GM04504 (cell line): ENCODE measurements at regions not wholly inside any gene's neighbourhood (a gene's known extent, or its start where the extent isn't known, plus 50 kb on each side); places are given as distances from the start of the nearest gene placed in this dataset.
"Not testable (repeated sequence)": the region's sequence is repeated elsewhere in the genome, so short reads cannot be mapped to it uniquely, and the experiment has no call there.

Source experiments
- DNase-seq: peaks from one replicate; pipeline ENCODE4 v3.0.0-alpha.2; 2012; ENCODE audit warnings: low read depth

GRCh38 chr9:41018948-41019347 is 109.5 kb downstream of the FOXD4L6 start:
- not testable (repeated sequence) for DNase-seq

- DNase-seq: not testable (repeated sequence)
These were observed 111.8 kb downstream of the FOXD4L6 start for GRCh38 chr9:41016699-41017098.

DNA sequence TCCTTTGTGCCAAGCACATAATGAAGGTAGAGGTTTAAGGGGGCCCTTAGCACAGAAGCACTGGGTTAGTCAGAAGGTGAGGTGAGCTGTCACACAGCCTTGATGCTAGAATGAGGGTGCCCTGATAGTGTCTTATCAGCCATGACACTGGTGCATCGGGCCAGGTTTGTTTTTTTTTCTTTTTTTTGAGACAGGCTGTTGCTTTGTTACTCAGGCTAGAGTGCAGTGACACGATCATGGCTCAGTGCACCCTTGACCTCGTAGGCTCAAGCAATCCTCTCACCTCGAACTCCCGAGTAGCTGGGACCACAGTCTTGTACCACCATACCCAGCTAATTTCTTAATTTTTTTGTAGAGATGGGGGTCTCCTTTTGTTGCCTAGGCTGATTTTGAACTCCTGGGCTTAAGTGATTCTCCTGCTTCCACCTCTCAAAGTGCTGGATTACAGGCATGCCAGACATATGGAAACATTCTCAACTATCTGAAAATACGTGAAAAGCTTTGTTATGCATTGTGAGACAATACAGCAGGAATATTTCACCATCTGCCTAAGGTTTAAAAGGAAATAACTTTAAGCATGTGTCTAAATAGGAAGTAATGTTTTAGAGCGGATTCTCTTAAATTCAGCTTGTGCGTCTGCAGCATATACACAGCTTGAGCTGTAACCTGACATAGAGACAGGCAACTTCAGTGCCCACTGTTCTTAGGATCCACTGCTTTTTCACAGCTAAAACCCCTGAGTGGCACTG is 128.4 kb downstream of the FOXD4L6 start:
- not testable (repeated sequence) for DNase-seq

DNA sequence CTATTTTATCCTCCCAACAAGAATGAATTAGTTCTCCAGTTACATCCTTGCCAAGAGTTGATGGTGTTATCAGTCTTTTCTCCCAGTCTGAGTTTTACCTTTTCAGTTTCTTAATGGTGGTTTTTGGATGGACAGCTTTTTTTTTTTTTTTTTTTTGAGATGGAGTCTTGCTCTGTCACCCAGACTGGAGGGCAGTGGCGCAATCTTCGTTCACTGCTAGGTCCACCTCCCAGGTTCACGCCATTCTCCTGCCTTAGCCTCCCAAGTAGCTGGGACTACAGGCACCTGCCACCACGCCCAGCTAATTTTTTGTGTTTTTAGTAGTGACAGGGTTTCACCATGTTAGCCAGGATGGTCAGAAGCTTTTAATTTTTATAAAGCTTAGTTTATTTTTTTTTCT is 133.0 kb downstream of the FOXD4L6 start:
- not testable (repeated sequence) for DNase-seq

DNA sequence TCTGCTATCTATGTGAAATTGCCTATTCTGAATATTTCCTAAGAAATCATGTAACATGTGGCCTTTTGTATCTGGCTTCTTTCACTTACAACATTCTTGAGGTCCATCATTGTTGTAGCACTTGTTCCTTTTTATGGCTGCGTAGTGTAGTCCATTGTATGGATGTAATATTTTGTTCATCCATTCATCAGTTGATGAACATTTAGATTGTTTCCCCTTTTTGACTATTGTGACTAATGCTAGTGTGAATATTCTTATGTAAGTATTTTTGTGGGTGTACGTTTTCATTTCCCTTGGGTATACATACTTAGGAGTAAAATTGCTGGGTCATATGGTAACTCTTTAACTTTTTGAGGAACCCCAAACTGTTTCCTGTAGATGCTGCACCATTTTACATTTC is 134.6 kb downstream of the FOXD4L6 start:
- not testable (repeated sequence) for DNase-seq

- DNase-seq: not testable (repeated sequence)
These were observed 135.1 kb downstream of the FOXD4L6 start for GRCh38 chr9:40993375-40993774.

GRCh38 chr9:40992472-40992821 is 136.0 kb downstream of the FOXD4L6 start:
- DNase-seq: not testable (repeated sequence)

DNA sequence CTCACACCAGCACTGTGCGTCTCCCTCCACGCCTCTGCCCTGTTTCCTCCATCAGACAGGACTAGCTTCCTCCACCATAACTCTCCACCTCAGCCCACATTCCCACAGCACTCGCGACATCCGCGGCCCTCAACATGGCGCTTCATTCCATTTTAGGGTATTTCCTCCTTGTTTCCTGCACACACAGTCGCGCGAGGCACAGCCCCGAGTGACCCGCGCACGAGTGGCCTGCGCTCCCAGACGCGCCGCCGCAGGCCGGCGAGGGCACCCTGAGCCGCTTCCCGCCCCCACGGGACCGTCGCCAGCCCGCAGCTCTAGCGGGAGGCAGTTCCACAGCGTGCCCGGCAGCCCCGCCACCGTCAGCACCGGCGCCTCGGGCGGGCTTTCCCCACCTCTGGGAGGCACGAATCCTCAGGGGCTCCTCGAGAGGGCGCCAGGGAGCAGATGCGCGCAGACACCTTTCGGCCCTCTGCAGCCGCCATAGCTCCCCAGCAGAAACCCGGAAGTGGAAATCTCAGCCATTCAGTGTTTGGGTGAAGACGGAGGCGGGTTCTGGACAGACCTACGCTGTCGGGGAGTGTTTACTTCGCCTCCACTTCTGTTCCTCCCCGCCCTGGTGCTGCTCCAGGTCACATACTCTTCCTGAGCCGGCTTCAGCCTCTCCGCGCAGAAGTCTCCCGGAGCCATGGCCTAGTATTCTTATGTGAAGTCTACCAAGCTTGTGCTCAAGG is 136.6 kb downstream of the FOXD4L6 start:
- peak; percentile 98 for DNase-seq

- DNase-seq: not testable (repeated sequence)
These were observed 137.3 kb downstream of the FOXD4L6 start for GRCh38 chr9:40991100-40991740.

DNA sequence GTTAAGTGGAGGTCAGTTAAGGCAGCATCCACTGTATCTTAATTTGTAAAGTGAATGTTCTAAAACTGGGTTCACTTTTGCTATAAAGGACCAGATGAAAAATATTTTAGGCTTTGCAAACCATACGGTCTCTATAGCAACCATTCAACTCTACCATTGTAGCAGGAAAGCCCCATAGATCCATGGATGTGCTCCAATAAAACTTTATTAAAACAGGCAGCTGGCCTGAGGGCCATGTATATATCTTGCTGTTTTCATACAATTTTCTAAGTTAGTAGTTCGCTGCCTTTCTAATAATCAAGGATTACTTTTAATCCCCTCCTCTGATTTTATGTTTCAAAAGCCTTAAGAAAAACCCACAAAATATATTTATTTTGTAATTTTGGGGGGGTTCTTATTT is 142.1 kb downstream of the FOXD4L6 start:
- DNase-seq: not testable (repeated sequence)

DNA sequence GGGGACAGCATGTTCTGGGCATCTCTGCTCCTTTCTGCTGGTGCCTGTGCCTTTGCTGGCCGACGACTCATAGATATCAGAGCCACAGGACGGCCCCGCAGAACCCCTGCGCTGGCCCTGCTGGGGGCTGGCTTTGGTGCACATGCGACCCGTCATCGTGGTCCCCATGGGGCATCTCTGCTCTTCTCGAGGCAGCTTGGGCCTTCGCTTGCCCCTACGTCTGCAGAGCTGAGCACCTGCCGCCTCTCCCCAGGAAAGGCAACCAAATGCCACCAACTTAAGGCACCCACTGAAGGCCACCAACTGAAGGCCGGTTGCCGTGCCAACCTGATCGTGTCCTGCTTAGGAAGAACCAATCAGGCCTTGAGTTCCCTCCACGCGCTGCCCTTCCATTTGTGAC is 153.1 kb downstream of the FOXD4L6 start:
- DNase-seq: not testable (repeated sequence)

DNA sequence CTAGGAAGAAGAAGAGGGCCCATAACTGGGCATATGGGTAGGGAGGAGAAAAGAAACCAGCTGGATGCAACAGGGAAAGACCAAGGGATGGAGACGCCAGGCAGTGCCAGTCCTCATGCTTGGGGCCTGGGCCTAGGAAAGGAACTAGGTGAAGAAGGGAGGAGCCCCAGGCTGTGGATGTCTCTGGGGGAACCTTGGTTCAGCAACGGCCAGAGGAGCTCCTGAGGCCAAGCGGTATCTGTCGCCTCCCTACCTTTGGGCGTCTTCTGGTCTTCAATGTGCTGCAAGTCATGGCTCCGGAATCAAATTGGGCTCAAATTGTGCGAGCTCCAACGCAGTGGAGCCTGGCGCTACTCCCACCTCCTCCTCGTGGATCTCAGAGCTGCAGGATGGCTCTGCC is 153.6 kb downstream of the FOXD4L6 start:
- not testable (repeated sequence) for DNase-seq

GRCh38 chr9:40971773-40972172 is 156.7 kb downstream of the FOXD4L6 start:
- DNase-seq: not testable (repeated sequence)

DNA sequence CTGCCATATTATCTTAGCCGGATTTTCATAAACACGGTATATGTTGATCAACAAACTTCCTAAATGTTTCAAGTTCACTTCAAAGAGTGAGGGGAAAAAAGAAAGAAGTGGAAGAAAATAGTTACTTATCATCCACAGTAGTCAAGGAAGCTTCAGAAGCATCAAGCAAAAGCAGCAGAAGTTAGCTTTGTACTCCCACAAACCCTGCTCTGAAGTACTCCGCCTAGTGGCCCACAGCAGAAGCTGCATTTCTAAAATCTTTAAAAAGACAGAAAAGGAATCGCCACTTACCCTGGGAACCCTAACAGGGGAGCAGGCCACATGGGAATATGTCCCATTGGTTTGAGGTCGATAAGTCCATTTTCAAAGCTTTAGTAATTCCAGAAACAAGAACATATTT is 158.1 kb downstream of the FOXD4L6 start:
- not testable (repeated sequence) for DNase-seq

- not testable (repeated sequence) for DNase-seq
These were observed 166.0 kb downstream of the FOXD4L6 start for GRCh38 chr9:40962461-40962860.

DNA sequence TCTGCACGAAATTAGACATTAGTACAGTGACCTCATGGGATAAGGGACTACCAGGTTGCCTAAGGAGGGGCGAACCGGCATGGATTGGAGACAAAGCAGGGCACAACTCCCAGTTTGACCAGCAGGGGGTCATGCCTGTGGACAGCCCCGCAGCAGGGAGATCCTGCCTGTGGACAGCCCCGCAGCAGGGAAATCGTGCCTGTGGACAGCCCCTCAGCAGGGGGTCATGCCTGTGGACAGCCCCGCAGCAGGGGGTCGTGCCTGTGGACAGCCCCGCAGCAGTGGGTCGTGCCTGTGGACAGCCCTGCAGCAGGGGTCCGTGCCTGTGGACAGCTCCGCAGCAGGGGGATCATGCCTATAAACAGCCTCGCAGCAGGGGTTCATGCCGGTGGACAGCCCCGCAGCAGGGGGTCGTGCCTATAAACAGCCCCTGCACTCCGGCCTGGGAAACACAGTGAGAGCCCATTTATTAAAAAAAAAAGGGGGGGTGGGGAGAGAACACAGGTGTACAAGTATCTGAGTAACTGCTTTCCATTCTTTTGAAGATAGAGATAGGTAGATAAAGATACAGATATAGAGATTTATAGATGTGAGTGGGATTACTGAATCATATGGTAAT is 176.5 kb downstream of the FOXD4L6 start:
- DNase-seq: not testable (repeated sequence)

DNA sequence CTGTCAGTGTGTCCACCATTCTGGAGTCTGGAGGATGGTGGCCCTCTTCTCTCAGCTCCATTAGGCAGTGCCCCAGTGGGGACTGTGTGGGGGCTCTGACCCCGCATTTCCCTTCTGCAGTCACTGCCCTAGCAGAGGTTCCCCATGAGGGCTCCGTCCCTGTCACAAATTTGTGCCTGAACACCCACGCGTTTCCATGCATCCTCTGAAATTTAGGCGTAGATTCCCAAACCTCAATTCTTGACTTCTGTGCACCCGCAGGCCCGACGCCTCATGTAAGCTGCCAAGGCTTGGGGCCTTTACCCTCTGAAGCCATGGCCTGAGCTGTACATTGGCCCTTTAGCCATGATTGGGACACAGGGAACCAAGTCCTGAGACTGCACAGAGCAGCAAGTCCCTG is 182.3 kb downstream of the FOXD4L6 start:
- DNase-seq: not testable (repeated sequence)

DNA sequence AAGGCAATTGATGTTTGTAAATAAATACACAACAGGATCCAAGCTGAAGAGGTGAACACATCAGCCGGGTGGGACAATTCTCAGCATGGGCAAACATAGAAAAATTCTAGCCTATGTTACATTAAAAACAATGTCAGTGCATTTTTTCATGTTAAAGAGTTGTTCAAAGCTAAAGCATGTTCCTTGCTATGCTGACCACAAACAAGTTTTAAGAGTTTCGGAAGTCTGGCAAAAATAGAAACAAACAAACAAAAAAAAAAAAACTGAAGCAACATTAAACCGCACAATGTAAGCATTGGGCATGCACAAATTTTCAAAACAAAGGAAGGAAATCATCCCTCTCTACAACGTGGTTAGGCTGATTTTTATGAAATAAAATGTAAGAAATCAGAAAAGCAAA is 185.8 kb downstream of the FOXD4L6 start:
- DNase-seq: not testable (repeated sequence)

DNA sequence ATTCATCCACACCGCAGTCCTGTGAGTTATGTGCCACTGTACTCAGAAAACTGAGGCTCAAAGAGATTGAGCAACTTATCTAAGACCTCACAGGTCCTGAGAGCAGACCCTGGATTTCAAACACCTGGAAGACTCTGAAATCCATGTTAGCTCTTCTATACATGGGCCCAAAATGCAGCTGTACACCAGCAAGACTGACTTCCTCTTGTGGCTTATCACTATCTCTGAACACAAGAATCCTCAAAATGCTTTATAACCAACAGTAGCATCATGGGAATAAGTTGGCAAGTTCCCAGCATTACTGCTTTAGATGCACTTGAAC is 188.6 kb downstream of the FOXD4L6 start:
- not testable (repeated sequence) for DNase-seq

GRCh38 chr9:40939201-40939887 is 189.1 kb downstream of the FOXD4L6 start:
- not testable (repeated sequence) for DNase-seq

DNA sequence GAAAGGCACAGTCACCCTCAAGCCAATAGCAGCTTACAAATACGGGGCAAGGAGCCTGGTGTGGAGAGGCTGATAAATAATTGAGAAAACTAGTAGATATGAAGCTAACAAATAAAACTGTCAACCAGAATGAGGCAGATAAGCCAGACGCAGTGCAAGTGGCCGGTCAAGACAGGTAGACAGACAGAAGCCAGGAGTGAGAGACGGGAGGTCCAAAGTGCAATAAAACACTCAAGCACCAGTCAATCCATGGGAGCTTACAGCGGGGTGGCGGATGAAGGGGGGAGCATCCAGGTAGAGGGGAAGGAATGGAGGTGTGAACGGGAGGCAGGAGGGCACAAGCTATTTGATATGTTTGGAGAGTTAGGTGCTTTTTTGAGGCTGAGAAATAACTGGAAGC is 193.1 kb downstream of the FOXD4L6 start:
- DNase-seq: no peak

DNA sequence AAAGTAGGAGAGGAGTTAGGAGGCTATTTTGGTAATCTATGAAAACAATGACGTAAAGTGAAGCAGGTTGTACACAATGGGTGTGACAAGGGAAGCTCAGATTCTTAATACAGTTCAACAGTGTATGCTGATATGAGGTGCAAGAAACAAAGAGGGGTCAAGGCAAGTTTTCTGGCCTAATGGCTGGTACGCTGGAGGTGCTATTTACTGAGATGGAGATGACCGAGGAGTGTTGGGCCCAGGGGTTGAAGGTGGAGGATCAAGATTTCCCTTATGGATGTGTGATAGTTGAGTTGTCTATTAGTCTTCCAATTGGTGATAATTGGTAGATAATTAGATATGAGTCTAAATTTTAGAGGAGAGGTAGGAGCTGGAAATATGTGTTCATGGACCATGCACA is 194.0 kb downstream of the FOXD4L6 start:
- not testable (repeated sequence) for DNase-seq
